Endothelial cell of umbilical vein (primary cell): ENCODE measurements at regions not wholly inside any gene's neighbourhood (a gene's known extent, or its start where the extent isn't known, plus 50 kb on each side); places are given as distances from the start of the nearest gene placed in this dataset.
"Not testable (repeated sequence)": the region's sequence is repeated elsewhere in the genome, so short reads cannot be mapped to it uniquely, and the experiment has no call there.

Experiments
- CTCF ChIP-seq, 2 donors: IDR thresholded peaks; 1 replicate in 1 of 2; 2 replicates in 1 of 2; pipeline ENCODE4 v1.5.1; 2011; ENCODE audit warnings: low read length in 2 of 2, mild to moderate bottlenecking in 2 of 2, moderate library complexity in 2 of 2, control low read depth in 1 of 2, inconsistent platforms in 1 of 2, low read depth in 1 of 2; ENCODE audit not compliant: insufficient read depth in 1 of 2; ENCODE audit errors: extremely low read depth in 1 of 2
- EZH2 ChIP-seq: IDR thresholded peaks from 2 replicates; pipeline ENCODE4 v1.6.1; 2012; ENCODE audit warnings: borderline replicate concordance, low read depth, mild to moderate bottlenecking, moderate library complexity, low read length, inconsistent platforms; ENCODE audit not compliant: severe bottlenecking
- FOS ChIP-seq: IDR thresholded peaks from 2 replicates; pipeline ENCODE4 v1.6.1; 2011; ENCODE audit warnings: mild to moderate bottlenecking, low read length, moderate library complexity, borderline replicate concordance; ENCODE audit not compliant: insufficient read depth
- GATA2 ChIP-seq: IDR thresholded peaks from 2 replicates; pipeline ENCODE4 v1.7.0; 2011; ENCODE audit warnings: low read depth, mild to moderate bottlenecking, moderate library complexity, mixed read lengths, low read length; ENCODE audit not compliant: insufficient read length, insufficient read depth
- MAX ChIP-seq: IDR thresholded peaks from 2 replicates; pipeline ENCODE4 v1.6.1; 2011; ENCODE audit not compliant: insufficient read depth, insufficient read length
- POLR2A ChIP-seq: IDR thresholded peaks from 2 replicates; pipeline ENCODE4 v1.6.1; 2012; ENCODE audit warnings: low read depth, mild to moderate bottlenecking, control low read depth, low read length
- POLR2AphosphoS5 ChIP-seq: IDR thresholded peaks from 2 replicates; pipeline ENCODE4 v1.6.1; 2012; ENCODE audit warnings: low read depth, mild to moderate bottlenecking, control low read depth, low read length, moderate library complexity; ENCODE audit not compliant: insufficient read depth

- not testable (repeated sequence) for TF ChIP-seq CTCF (IDR thresholded peaks at IDR 0.05; ENCODE audit: extremely low read depth in 1 of 2, insufficient read depth in 1 of 2, low read depth in 1 of 2, low read length in 2 of 2); MAX; POLR2A; POLR2AphosphoS5; GATA2; EZH2; FOS
Measured at GRCh38 chr12:131395209-131395684, 315.6 kb upstream of the SFSWAP start.
